ENCODE measurements at regions not wholly inside any gene's neighbourhood (a gene's known extent, or its start where the extent isn't known, plus 50 kb on each side); places are given as distances from the start of the nearest gene placed in this dataset.

DNA sequence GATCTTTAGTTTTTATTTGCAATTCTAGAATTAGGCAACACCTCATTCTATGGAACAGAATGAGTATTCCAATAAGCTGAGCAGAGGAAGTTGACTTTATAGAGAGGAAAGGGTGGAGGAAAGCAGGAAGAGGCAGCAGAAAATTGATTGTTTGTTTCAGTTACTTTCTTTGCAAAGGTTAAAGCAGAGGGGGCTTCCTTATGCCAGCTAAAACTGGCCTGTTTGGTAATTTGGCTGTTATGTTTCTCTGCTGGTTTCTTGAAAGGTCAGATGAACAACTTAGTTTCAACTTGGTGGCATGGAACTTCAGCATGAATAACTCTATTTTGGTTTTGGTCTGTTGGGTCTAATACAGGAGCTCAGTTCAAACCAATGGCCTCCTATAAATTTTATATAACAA, 190.9 kb upstream of the IL12A start:
- Histone ChIP-seq H2AFZ (ENCODE audit: control insufficient read depth, low read length) (no peak overlapping the region), H3K4me1 (ENCODE audit: control insufficient read depth, extremely low read depth, insufficient read depth, low read length) (peaks cover 19% of the 10 kb centered on the region), H3K9ac (ENCODE audit: control insufficient read depth, extremely low read depth, insufficient read depth, low read length) (no peak overlapping the region), H3K4me2 (ENCODE audit: control insufficient read depth, extremely low read depth, insufficient read depth, low read depth, low read length) (no peak overlapping the region), H4K20me1 (ENCODE audit: control insufficient read depth, extremely low read depth, insufficient read depth, low read length) (no peaks in the 10 kb centered on the region), H3K4me3 (ENCODE audit: control insufficient read depth in 2 of 3, extremely low read depth in 1 of 3, insufficient read depth in 2 of 3, low read depth in 1 of 3, low read length in 3 of 3) (no peak overlapping the region), H3K79me2 (ENCODE audit: control insufficient read depth, insufficient read depth, low read length) (peaks cover 83% of the 10 kb centered on the region), H3K27me3 (ENCODE audit: control insufficient read depth, extremely low read depth, insufficient read depth, low read length) (no peaks in the 10 kb centered on the region), H3K36me3 (ENCODE audit: control insufficient read depth in 2 of 2, extremely low read depth in 1 of 2, insufficient read depth in 2 of 2, low read length in 2 of 2) (no peaks in the 10 kb centered on the region), H3K9me3 (ENCODE audit: control insufficient read depth, low read depth, low read length) (no peaks in the 10 kb centered on the region), H3K27ac (ENCODE audit: control insufficient read depth, insufficient read depth, low read length) (no peak overlapping the region), H3K9me1 (ENCODE audit: control insufficient read depth, extremely low read depth, insufficient read depth, low read length) (peaks cover 3% of the 10 kb centered on the region)
- FAIRE-seq (no peak), DNase-seq (ENCODE audit: low read depth, low spot score) (no peak)
- dilution Hi-C loops (cut with MboI; ENCODE audit: extremely low pct_ligation_motif_present, low sequenced_read_pairs) = no loop called here
- TF ChIP-seq EZH2 (IDR thresholded peaks at IDR 0.05; ENCODE audit: low read length) = no peak
- TF ChIP-seq, protein P1, sequence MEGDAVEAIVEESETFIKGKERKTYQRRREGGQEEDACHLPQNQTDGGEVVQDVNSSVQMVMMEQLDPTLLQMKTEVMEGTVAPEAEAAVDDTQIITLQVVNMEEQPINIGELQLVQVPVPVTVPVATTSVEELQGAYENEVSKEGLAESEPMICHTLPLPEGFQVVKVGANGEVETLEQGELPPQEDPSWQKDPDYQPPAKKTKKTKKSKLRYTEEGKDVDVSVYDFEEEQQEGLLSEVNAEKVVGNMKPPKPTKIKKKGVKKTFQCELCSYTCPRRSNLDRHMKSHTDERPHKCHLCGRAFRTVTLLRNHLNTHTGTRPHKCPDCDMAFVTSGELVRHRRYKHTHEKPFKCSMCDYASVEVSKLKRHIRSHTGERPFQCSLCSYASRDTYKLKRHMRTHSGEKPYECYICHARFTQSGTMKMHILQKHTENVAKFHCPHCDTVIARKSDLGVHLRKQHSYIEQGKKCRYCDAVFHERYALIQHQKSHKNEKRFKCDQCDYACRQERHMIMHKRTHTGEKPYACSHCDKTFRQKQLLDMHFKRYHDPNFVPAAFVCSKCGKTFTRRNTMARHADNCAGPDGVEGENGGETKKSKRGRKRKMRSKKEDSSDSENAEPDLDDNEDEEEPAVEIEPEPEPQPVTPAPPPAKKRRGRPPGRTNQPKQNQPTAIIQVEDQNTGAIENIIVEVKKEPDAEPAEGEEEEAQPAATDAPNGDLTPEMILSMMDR (optimal IDR thresholded peaks at IDR 0.05 in 1 of 3, IDR thresholded peaks at IDR 0.05 in 1 of 3, conservative IDR thresholded peaks at IDR 0.05 in 1 of 3; ENCODE audit: extremely low read depth in 1 of 3, insufficient read depth in 2 of 3, low read length in 3 of 3) = no peak

DNA sequence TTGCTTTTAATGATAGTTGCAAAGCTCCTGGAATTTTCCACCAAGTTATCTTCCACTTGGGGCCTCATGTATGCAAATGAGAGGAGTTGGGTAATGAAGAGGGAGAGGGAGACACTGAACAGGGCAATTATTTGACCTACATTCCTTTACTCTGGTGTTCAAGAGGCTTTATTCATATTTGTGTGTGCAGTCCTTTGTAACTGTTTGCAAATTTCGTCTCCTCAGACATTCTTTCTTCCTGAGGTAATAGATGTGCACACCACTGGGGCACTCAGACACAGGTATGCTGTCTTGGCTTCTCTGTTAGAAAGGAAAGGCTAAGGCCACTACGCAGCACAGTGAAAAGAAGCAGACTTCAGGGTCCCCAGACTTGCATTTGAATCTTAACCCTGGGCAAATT, 189.7 kb upstream of the IL12A start:
- Histone ChIP-seq H3K27me3 (ENCODE audit: control insufficient read depth, extremely low read depth, insufficient read depth, low read length) (no peaks in the 10 kb centered on the region), H3K9me3 (ENCODE audit: control insufficient read depth, low read depth, low read length) (no peaks in the 10 kb centered on the region), H3K4me2 (ENCODE audit: control insufficient read depth, extremely low read depth, insufficient read depth, low read depth, low read length) (peak overlapping the region; percentile 8), H3K9me1 (ENCODE audit: control insufficient read depth, extremely low read depth, insufficient read depth, low read length) (peaks cover 3% of the 10 kb centered on the region), H4K20me1 (ENCODE audit: control insufficient read depth, extremely low read depth, insufficient read depth, low read length) (no peaks in the 10 kb centered on the region), H3K4me3 (ENCODE audit: control insufficient read depth in 2 of 3, extremely low read depth in 1 of 3, insufficient read depth in 2 of 3, low read depth in 1 of 3, low read length in 3 of 3) (no peak overlapping the region), H3K9ac (ENCODE audit: control insufficient read depth, extremely low read depth, insufficient read depth, low read length) (no peak overlapping the region), H3K79me2 (ENCODE audit: control insufficient read depth, insufficient read depth, low read length) (peaks cover 79% of the 10 kb centered on the region), H3K27ac (ENCODE audit: control insufficient read depth, insufficient read depth, low read length) (no peak overlapping the region), H3K4me1 (ENCODE audit: control insufficient read depth, extremely low read depth, insufficient read depth, low read length) (peaks cover 19% of the 10 kb centered on the region), H2AFZ (ENCODE audit: control insufficient read depth, low read length) (no peak overlapping the region), H3K36me3 (ENCODE audit: control insufficient read depth in 2 of 2, extremely low read depth in 1 of 2, insufficient read depth in 2 of 2, low read length in 2 of 2) (no peaks in the 10 kb centered on the region)
- TF ChIP-seq EZH2 (IDR thresholded peaks at IDR 0.05; ENCODE audit: low read length) = no peak
- TF ChIP-seq, protein P1 (optimal IDR thresholded peaks at IDR 0.05 in 1 of 3, IDR thresholded peaks at IDR 0.05 in 1 of 3, conservative IDR thresholded peaks at IDR 0.05 in 1 of 3; ENCODE audit: extremely low read depth in 1 of 3, insufficient read depth in 2 of 3, low read length in 3 of 3) = no peak
- dilution Hi-C loops (cut with MboI; ENCODE audit: extremely low pct_ligation_motif_present, low sequenced_read_pairs) = no loop called here
- no peak for DNase-seq (ENCODE audit: low read depth, low spot score)
- FAIRE-seq = peak; percentile 84
